Ascending aorta (tissue), 2 donors: ENCODE measurements at regions not wholly inside any gene's neighbourhood (a gene's known extent, or its start where the extent isn't known, plus 50 kb on each side); places are given as distances from the start of the nearest gene placed in this dataset.

Experiments used
- DNase-seq, 2 donors: peaks; one replicate each; pipeline ENCODE4 v3.0.0-alpha.2; 2019; ENCODE audit warnings: low spot score in 2 of 2
- H3K27ac ChIP-seq, 2 donors: fragments of 200-600 bp; sonication (generic); one replicate each; pipeline ENCODE4 v1.5.1; 2016 to 2017; ENCODE audit warnings: mild to moderate bottlenecking in 1 of 2
- H3K27me3 ChIP-seq: fragments of 200-600 bp; sonication (generic); one replicate; pipeline ENCODE4 v1.5.1; 2017
- H3K36me3 ChIP-seq, 2 donors: fragments of 200-600 bp; sonication (generic); one replicate each; pipeline ENCODE4 v1.5.1; 2016
- H3K4me1 ChIP-seq, 2 donors: fragments of 200-600 bp; sonication (generic); one replicate each; pipeline ENCODE4 v1.5.1; 2016 to 2017; ENCODE audit warnings: mild to moderate bottlenecking in 1 of 2
- H3K4me3 ChIP-seq, 2 donors: fragments of 200-600 bp; sonication (generic); one replicate each; pipeline ENCODE4 v1.5.1; 2016 to 2017; ENCODE audit warnings: mild to moderate bottlenecking in 1 of 2
- H3K9me3 ChIP-seq, 2 donors: fragments of 200-600 bp; sonication (generic); one replicate each; pipeline ENCODE4 v1.5.1; 2016
- intact Hi-C: fragments of 100-400 bp; cut with DNase I; formaldehyde crosslinking; loops from one replicate; pipeline ENCODE4 v1.15.1; 2023
- TF ChIP-seq, protein P1 (sequence below), 3 experiments: fragments of 200-600 bp in 2 of 3; fragments of 450-650 bp in 1 of 3; sonication (generic) in 2 of 3; IDR thresholded peaks; one replicate each; pipeline ENCODE4 v1.5.1; 2016 to 2019; ENCODE audit warnings: antibody characterized with exemption in 3 of 3, mild to moderate bottlenecking in 1 of 3, moderate library complexity in 1 of 3

DNA sequence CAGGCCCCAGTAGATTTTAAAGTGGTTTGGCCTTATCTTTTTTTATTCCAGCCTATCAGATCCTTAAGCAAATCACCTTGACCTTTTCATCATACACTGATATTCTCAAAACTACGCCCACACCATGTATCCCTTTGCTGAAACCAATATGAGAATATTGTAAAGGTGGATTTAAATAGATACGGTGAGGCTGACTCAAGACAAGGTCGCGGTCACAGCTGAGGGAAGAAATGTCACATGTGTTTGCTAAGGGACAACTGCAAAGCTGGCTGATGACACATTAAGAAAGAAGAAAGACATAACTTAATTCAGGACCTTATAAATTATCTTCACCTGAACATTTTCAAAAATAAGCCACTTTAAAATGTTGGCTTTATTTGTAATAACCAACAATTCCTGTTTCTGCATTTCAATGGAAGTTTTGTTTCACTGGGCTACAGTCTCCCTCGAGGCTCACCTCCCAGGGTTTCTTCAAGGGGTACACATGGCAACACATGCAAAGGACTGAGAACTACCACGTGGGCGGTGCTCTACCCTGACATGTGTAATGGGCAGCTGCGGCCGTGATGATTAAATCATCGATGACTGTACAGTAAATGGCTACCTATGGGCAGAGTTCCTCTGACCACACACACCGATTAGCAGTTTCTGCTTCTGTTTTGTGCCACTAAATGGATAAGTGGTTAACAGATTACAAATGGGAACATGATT is 189.5 kb downstream of the SIPA1L2 start:
- intact Hi-C loops = no loop called here
- peaks cover 2 to 20% of the 10 kb centered on the region in 2 donors for H3K36me3 ChIP-seq
- no peak for DNase-seq
- H3K4me3 ChIP-seq = no peak overlapping the region
- no peaks in the 10 kb centered on the region for H3K4me1 ChIP-seq
- no peaks in the 10 kb centered on the region for H3K9me3 ChIP-seq
- TF ChIP-seq, protein P1, sequence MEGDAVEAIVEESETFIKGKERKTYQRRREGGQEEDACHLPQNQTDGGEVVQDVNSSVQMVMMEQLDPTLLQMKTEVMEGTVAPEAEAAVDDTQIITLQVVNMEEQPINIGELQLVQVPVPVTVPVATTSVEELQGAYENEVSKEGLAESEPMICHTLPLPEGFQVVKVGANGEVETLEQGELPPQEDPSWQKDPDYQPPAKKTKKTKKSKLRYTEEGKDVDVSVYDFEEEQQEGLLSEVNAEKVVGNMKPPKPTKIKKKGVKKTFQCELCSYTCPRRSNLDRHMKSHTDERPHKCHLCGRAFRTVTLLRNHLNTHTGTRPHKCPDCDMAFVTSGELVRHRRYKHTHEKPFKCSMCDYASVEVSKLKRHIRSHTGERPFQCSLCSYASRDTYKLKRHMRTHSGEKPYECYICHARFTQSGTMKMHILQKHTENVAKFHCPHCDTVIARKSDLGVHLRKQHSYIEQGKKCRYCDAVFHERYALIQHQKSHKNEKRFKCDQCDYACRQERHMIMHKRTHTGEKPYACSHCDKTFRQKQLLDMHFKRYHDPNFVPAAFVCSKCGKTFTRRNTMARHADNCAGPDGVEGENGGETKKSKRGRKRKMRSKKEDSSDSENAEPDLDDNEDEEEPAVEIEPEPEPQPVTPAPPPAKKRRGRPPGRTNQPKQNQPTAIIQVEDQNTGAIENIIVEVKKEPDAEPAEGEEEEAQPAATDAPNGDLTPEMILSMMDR (IDR thresholded peaks at IDR 0.05) = no peak
- H3K27ac ChIP-seq = no peak overlapping the region
- no peaks in the 10 kb centered on the region for H3K27me3 ChIP-seq

DNA sequence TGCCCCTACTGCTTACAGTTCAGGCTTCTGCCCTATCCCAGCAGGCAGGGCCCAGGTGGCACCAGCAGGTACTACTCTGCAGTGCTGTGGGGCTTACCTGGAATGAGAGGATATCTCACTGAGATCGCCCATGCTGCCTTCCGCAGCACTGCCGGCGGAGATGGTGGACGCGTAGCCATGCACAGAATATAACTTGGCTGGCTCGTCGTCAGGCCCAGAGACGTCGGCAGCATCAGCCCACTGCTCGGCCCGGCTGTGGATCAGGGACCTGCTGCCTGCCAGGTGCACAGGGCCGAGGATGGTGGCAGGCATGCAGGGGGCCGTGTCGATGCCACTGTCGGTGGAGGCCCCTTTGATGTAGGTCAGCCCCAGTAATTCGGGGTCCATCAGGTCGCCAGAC is 190.9 kb downstream of the SIPA1L2 start:
- TF ChIP-seq, protein P1 (IDR thresholded peaks at IDR 0.05) = no peak
- no peak for DNase-seq
- Histone ChIP-seq H3K36me3 (peaks cover 2 to 20% of the 10 kb centered on the region in 2 donors), H3K27me3 (no peaks in the 10 kb centered on the region), H3K27ac (no peak overlapping the region), H3K9me3 (no peaks in the 10 kb centered on the region), H3K4me3 (no peak overlapping the region), H3K4me1 (no peaks in the 10 kb centered on the region)
- intact Hi-C loops = no loop called here

DNA sequence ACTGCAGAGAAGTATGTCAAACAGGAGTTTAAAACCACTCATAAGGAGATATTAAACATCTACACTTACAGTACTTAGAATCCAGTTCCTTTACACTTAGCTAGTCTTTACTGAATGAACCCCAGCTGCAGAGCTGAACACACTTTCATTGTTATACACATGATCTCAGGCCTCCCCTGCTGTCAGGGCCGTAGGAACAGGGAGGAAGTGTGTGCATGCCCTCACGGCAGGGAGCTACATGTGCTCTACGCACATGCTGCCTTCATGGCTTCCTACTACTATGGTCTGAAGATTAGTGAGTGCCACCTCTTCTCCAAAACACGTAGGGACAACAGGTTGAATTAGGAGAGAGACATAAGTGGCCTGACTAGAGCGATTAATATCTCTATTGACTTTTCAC is 191.5 kb downstream of the SIPA1L2 start:
- Histone ChIP-seq H3K4me3 (no peak overlapping the region), H3K4me1 (no peaks in the 10 kb centered on the region), H3K27ac (no peak overlapping the region), H3K9me3 (no peaks in the 10 kb centered on the region), H3K27me3 (no peaks in the 10 kb centered on the region), H3K36me3 (peaks cover 2 to 20% of the 10 kb centered on the region in 2 donors)
- TF ChIP-seq, protein P1 (IDR thresholded peaks at IDR 0.05) = no peak
- intact Hi-C loops = no loop called here
- DNase-seq = no peak

GRCh38 chr1:232437510-232437909 is 192.4 kb downstream of the SIPA1L2 start:
- peaks cover 2 to 20% of the 10 kb centered on the region in 2 donors for H3K36me3 ChIP-seq
- DNase-seq = no peak
- TF ChIP-seq, protein P1 (IDR thresholded peaks at IDR 0.05) = no peak
- H3K27ac ChIP-seq = no peak overlapping the region
- H3K4me3 ChIP-seq = no peak overlapping the region
- intact Hi-C loops = no loop called here
- no peaks in the 10 kb centered on the region for H3K9me3 ChIP-seq
- no peaks in the 10 kb centered on the region for H3K27me3 ChIP-seq
- no peaks in the 10 kb centered on the region for H3K4me1 ChIP-seq

- no peaks in the 10 kb centered on the region for H3K9me3 ChIP-seq
- H3K4me1 ChIP-seq = no peaks in the 10 kb centered on the region
- H3K36me3 ChIP-seq = peaks cover 2 to 15% of the 10 kb centered on the region in 2 donors
- intact Hi-C loops = no loop called here
- no peak overlapping the region for H3K27ac ChIP-seq
- no peak overlapping the region for H3K4me3 ChIP-seq
- TF ChIP-seq, protein P1 (IDR thresholded peaks at IDR 0.05) = no peak
- H3K27me3 ChIP-seq = no peaks in the 10 kb centered on the region
- DNase-seq = no peak
Measured at GRCh38 chr1:232435729-232436128, 194.2 kb downstream of the SIPA1L2 start.
